Neural progenitor cell (in vitro differentiated cells): ENCODE measurements at regions not wholly inside any gene's neighbourhood (a gene's known extent, or its start where the extent isn't known, plus 50 kb on each side); places are given as distances from the start of the nearest gene placed in this dataset.

Source experiments
- DNase-seq: peaks from one replicate; pipeline ENCODE4 v3.0.0-alpha.2; 2016; ENCODE audit warnings: low spot score
- H2AFZ ChIP-seq: fragments of 200-600 bp; sonication (generic); replicated peaks from 2 replicates; pipeline ENCODE4 v1.6.1; 2016; ENCODE audit warnings: antibody characterized with exemption
- H3F3A ChIP-seq: fragments of 200-600 bp; sonication (generic); 2 replicates; pipeline ENCODE4 v1.6.1; 2016; ENCODE audit warnings: antibody characterized with exemption, low read depth
- H3K27ac ChIP-seq: fragments of 200-600 bp; sonication (generic); 2 replicates; pipeline ENCODE4 v1.5.1; 2016; ENCODE audit warnings: mild to moderate bottlenecking
- H3K27me3 ChIP-seq: fragments of 200-600 bp; sonication (generic); 2 replicates; pipeline ENCODE4 v1.6.1; 2016; ENCODE audit warnings: mild to moderate bottlenecking, moderate library complexity
- H3K36me3 ChIP-seq: fragments of 200-600 bp; sonication (generic); 2 replicates; pipeline ENCODE4 v1.5.1; 2016
- H3K4me1 ChIP-seq: fragments of 200-600 bp; sonication (generic); 2 replicates; pipeline ENCODE4 v1.6.1; 2016; ENCODE audit warnings: mixed run types
- H3K4me2 ChIP-seq: fragments of 200-600 bp; sonication (generic); 2 replicates; pipeline ENCODE4 v1.6.1; 2016
- H3K4me3 ChIP-seq: fragments of 200-600 bp; sonication (generic); 2 replicates; pipeline ENCODE4 v1.5.1; 2016
- H3K79me2 ChIP-seq: fragments of 200-600 bp; sonication (generic); 2 replicates; pipeline ENCODE4 v1.6.1; 2016; ENCODE audit warnings: low read depth
- H3K9ac ChIP-seq: fragments of 200-600 bp; sonication (generic); 2 replicates; pipeline ENCODE4 v1.6.1; 2016
- H3K9me3 ChIP-seq: fragments of 200-600 bp; sonication (generic); 2 replicates; pipeline ENCODE4 v1.5.1; 2016; ENCODE audit warnings: low read depth
- H4K20me1 ChIP-seq: fragments of 200-600 bp; sonication (generic); 2 replicates; pipeline ENCODE4 v1.6.1; 2016; ENCODE audit warnings: low read depth
- H3K27ac Mint-ChIP-seq: 3 replicates; pipeline ENCODE4 v1.8.0; 2021; ENCODE audit warnings: mixed read lengths
- H3K27me3 Mint-ChIP-seq: 2 replicates; pipeline ENCODE4 v1.8.0; 2022; ENCODE audit warnings: low read depth, mild to moderate bottlenecking, inconsistent platforms, moderate library complexity, mixed read lengths; ENCODE audit not compliant: insufficient read depth
- H3K36me3 Mint-ChIP-seq: 3 replicates; pipeline ENCODE4 v1.8.0; 2021; ENCODE audit warnings: mixed read lengths
- H3K4me1 Mint-ChIP-seq: 3 replicates; pipeline ENCODE4 v1.8.0; 2021; ENCODE audit warnings: mixed read lengths
- H3K4me3 Mint-ChIP-seq: 3 replicates; pipeline ENCODE4 v1.8.0; 2021; ENCODE audit warnings: mild to moderate bottlenecking, moderate library complexity, mixed read lengths
- H3K9me3 Mint-ChIP-seq: 3 replicates; pipeline ENCODE4 v1.8.0; 2020; ENCODE audit warnings: mixed read lengths
- EZH2 ChIP-seq: fragments of 200-600 bp; sonication (generic); IDR thresholded peaks from 2 replicates; pipeline ENCODE4 v1.6.1; 2017; ENCODE audit warnings: antibody characterized with exemption, mild to moderate bottlenecking, moderate library complexity
- EZH2phosphoT487 ChIP-seq: fragments of 200-600 bp; sonication (generic); IDR thresholded peaks from 2 replicates; pipeline ENCODE4 v1.6.1; 2017; ENCODE audit warnings: antibody characterized with exemption
- TF ChIP-seq, protein P1 (sequence below): fragments of 200-600 bp; sonication (generic); IDR thresholded peaks from 2 replicates; pipeline ENCODE4 v1.5.1; 2017; ENCODE audit warnings: antibody characterized with exemption, mild to moderate bottlenecking

DNA sequence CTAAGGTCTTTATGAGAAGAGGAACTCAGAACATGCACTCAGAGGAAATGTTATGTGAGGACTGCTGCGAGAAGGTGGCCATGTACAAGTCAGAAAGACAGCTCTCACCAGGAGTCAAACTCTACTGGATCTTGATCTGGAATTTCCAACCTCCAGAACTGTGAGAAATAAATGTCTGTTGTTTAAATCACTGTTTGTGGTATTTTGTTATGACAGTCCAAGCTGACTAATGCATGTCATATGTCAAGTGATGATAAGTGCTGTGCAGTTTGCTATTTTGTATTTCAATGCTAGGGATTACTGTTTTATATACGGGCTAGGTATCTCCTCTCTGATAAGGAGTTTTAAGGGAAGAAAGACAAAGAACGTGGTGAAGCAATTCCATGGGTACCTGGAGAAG, 162.3 kb downstream of the CPEB2 start:
- Histone ChIP-seq H3K27ac (no peak overlapping the region), H3K9me3 (no peaks in the 10 kb centered on the region), H3K36me3 (no peaks in the 10 kb centered on the region), H3K4me2 (no peak overlapping the region), H3K9ac (no peak overlapping the region), H3K4me3 (no peak overlapping the region), H3F3A (peaks cover 15% of the 10 kb centered on the region), H4K20me1 (no peaks in the 10 kb centered on the region), H3K79me2 (no peaks in the 10 kb centered on the region), H2AFZ (no peak overlapping the region), H3K4me1 (peaks cover 37% of the 10 kb centered on the region), H3K27me3 (no peaks in the 10 kb centered on the region)
- DNase-seq: no peak
- Mint-ChIP-seq H3K27ac (no peak overlapping the region), H3K4me1 (peaks cover 12% of the 10 kb centered on the region), H3K4me3 (no peak overlapping the region), H3K36me3 (no peaks in the 10 kb centered on the region), H3K27me3 (no peaks in the 10 kb centered on the region), H3K9me3 (no peaks in the 10 kb centered on the region)
- TF ChIP-seq EZH2: no peak
- TF ChIP-seq, protein P1, sequence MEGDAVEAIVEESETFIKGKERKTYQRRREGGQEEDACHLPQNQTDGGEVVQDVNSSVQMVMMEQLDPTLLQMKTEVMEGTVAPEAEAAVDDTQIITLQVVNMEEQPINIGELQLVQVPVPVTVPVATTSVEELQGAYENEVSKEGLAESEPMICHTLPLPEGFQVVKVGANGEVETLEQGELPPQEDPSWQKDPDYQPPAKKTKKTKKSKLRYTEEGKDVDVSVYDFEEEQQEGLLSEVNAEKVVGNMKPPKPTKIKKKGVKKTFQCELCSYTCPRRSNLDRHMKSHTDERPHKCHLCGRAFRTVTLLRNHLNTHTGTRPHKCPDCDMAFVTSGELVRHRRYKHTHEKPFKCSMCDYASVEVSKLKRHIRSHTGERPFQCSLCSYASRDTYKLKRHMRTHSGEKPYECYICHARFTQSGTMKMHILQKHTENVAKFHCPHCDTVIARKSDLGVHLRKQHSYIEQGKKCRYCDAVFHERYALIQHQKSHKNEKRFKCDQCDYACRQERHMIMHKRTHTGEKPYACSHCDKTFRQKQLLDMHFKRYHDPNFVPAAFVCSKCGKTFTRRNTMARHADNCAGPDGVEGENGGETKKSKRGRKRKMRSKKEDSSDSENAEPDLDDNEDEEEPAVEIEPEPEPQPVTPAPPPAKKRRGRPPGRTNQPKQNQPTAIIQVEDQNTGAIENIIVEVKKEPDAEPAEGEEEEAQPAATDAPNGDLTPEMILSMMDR: no peak
- TF ChIP-seq EZH2phosphoT487: no peak

DNA sequence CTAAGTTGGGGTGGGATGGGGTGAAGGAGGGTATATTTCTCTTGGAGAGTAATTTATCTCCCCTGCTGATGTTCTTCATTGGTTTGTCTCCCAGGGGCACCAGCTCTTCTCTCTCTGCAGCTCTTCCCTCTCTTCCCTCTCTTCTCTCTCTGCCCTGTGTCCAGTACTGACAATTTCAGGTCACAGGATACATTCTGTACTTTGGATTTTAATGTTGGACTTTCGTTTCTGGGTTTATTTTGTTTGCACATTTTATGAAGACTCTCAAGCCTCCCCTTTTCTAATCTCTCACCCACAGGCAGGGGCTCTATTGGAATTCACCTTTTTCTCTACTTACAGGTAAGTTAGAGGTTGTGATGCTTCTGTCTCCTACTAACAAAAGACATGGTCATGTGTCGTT, 165.5 kb downstream of the CPEB2 start:
- peaks cover 6% of the 10 kb centered on the region for H3K36me3 ChIP-seq
- no peaks in the 10 kb centered on the region for H3K27me3 Mint-ChIP-seq
- H3K27me3 ChIP-seq: no peaks in the 10 kb centered on the region
- no peak overlapping the region for H3K9ac ChIP-seq
- no peak overlapping the region for H3K4me3 Mint-ChIP-seq
- H2AFZ ChIP-seq: no peak overlapping the region
- no peak overlapping the region for H3K4me2 ChIP-seq
- no peaks in the 10 kb centered on the region for H3K79me2 ChIP-seq
- H3K9me3 ChIP-seq: peaks cover 3% of the 10 kb centered on the region
- peaks cover 12% of the 10 kb centered on the region for H3K9me3 Mint-ChIP-seq
- no peaks in the 10 kb centered on the region for H3K36me3 Mint-ChIP-seq
- H3K4me1 Mint-ChIP-seq: peaks cover 5% of the 10 kb centered on the region
- no peak for DNase-seq
- H4K20me1 ChIP-seq: no peaks in the 10 kb centered on the region
- TF ChIP-seq EZH2phosphoT487 (no peak), EZH2 (no peak)
- TF ChIP-seq, protein P1: no peak
- peaks cover 20% of the 10 kb centered on the region for H3K4me1 ChIP-seq
- no peak overlapping the region for H3K4me3 ChIP-seq
- no peak overlapping the region for H3K27ac Mint-ChIP-seq
- no peak overlapping the region for H3K27ac ChIP-seq
- H3F3A ChIP-seq: no peaks in the 10 kb centered on the region

DNA sequence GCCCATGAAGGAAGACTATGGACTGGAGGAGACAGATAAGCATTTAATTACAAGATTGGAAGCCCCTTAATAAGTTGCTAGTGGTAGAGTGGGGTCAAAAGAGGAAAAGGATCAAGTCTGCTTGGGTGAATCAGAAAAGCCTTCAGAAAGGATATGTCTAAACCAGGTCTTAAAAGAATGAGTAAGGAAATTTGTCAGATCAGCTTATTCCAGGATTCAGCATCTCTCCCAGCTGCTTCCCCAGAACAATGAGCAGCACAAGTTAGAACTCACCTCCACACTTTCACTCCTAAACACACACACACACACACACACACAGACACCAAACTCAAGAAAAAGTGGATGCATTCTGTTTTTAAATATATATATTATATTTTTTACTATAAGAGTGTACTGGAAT, 166.5 kb downstream of the CPEB2 start:
- Histone ChIP-seq H3K27me3 (no peaks in the 10 kb centered on the region), H3K4me1 (peaks cover 14% of the 10 kb centered on the region), H3K36me3 (peaks cover 6% of the 10 kb centered on the region), H4K20me1 (no peaks in the 10 kb centered on the region), H3K27ac (no peak overlapping the region), H3K9ac (no peak overlapping the region), H3F3A (no peaks in the 10 kb centered on the region), H2AFZ (no peak overlapping the region), H3K9me3 (peaks cover 3% of the 10 kb centered on the region), H3K79me2 (no peaks in the 10 kb centered on the region), H3K4me2 (no peak overlapping the region), H3K4me3 (no peak overlapping the region)
- H3K4me1 Mint-ChIP-seq: peaks cover 5% of the 10 kb centered on the region
- no peak overlapping the region for H3K4me3 Mint-ChIP-seq
- no peak for TF ChIP-seq EZH2
- H3K27ac Mint-ChIP-seq: no peak overlapping the region
- no peak for DNase-seq
- H3K9me3 Mint-ChIP-seq: peaks cover 14% of the 10 kb centered on the region
- no peaks in the 10 kb centered on the region for H3K36me3 Mint-ChIP-seq
- H3K27me3 Mint-ChIP-seq: no peaks in the 10 kb centered on the region

DNA sequence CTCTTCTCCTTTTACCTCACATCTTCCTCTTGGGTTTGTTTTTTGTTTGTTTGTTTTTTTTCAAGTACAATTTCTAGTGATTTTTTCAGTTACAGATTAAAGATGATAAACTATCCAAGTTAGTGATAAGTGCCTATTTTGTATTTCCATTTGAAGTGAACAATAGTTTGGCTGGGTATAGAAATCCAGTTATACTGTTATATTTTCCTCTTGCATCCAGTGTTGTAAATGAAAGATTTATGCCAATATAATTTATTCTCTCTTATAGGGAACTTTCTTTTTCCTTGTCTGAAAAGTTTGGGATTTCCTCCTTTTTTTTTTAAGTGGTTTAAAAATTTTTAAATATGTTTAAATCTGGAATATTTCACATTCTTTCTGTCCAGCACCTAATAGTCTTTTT, 169.4 kb downstream of the CPEB2 start:
- H3K9me3 ChIP-seq: peaks cover 3% of the 10 kb centered on the region
- H3K4me3 Mint-ChIP-seq: no peak overlapping the region
- no peak overlapping the region for H3K4me3 ChIP-seq
- H3K4me1 Mint-ChIP-seq: peaks cover 5% of the 10 kb centered on the region
- H3K27ac ChIP-seq: no peak overlapping the region
- H3K27ac Mint-ChIP-seq: no peak overlapping the region
- no peaks in the 10 kb centered on the region for H3K27me3 Mint-ChIP-seq
- no peak overlapping the region for H3K4me2 ChIP-seq
- H3K4me1 ChIP-seq: peaks cover 14% of the 10 kb centered on the region
- no peaks in the 10 kb centered on the region for H3K36me3 Mint-ChIP-seq
- TF ChIP-seq EZH2 (no peak), EZH2phosphoT487 (no peak)
- TF ChIP-seq, protein P1: no peak
- DNase-seq: no peak
- H3K9ac ChIP-seq: no peak overlapping the region
- no peak overlapping the region for H2AFZ ChIP-seq
- H3K27me3 ChIP-seq: no peaks in the 10 kb centered on the region
- no peaks in the 10 kb centered on the region for H3K79me2 ChIP-seq
- H3F3A ChIP-seq: no peaks in the 10 kb centered on the region
- H3K9me3 Mint-ChIP-seq: peaks cover 14% of the 10 kb centered on the region
- no peaks in the 10 kb centered on the region for H4K20me1 ChIP-seq
- peaks cover 6% of the 10 kb centered on the region for H3K36me3 ChIP-seq
